H1 (cell line): ENCODE measurements at regions not wholly inside any gene's neighbourhood (a gene's known extent, or its start where the extent isn't known, plus 50 kb on each side); places are given as distances from the start of the nearest gene placed in this dataset.

Source experiments
- CTCF ChIA-PET: fragments of 300-600 bp; sonication (Branson Sonifier 250); formaldehyde crosslinking; loops from one replicate; lab custom pipeline; 2021; ENCODE audit not compliant: partially characterized antibody; lab: Charles Lee
- POLR2A ChIA-PET: fragments of 300-600 bp; sonication (Branson Sonifier 250); formaldehyde crosslinking; loops from one replicate; lab custom pipeline; 2021; ENCODE audit warnings: inconsistent platforms; ENCODE audit not compliant: partially characterized antibody; lab: Charles Lee
- DNase-seq, 2 experiments: peaks; one replicate each; pipeline versions ENCODE4 v3.0.0 to v3.0.0-alpha.2; 2010 to 2022; ENCODE audit warnings: low spot score in 2 of 2, low read depth in 1 of 2, mixed read lengths in 1 of 2
- FAIRE-seq: peaks from 2 replicates; lab custom pipeline; 2011; peaks lifted over from hg19 to GRCh38; lab: Jason Lieb, UNC
- H2AFZ ChIP-seq: 2 replicates; pipeline ENCODE4 v1.8.1; 2012; ENCODE audit warnings: low read length, inconsistent platforms
- H2AK5ac ChIP-seq: 2 replicates; pipeline ENCODE4 v1.6.1; 2013; ENCODE audit warnings: low read depth, low read length
- H2BK120ac ChIP-seq: replicated peaks from 2 replicates; pipeline ENCODE3; 2013; ENCODE audit warnings: low read depth, low read length, inconsistent platforms
- H2BK12ac ChIP-seq: 2 replicates; pipeline ENCODE4 v1.6.1; 2013; ENCODE audit warnings: low read depth, low read length
- H2BK15ac ChIP-seq: 2 replicates; pipeline ENCODE4 v1.6.1; 2013; ENCODE audit warnings: low read length
- H2BK20ac ChIP-seq: 2 replicates; pipeline ENCODE4 v1.6.1; 2013; ENCODE audit warnings: low read length
- H2BK5ac ChIP-seq: 2 replicates; pipeline ENCODE4 v1.6.1; 2013; ENCODE audit warnings: low read depth, low read length
- H3K14ac ChIP-seq: 2 replicates; pipeline ENCODE4 v1.6.1; 2013; ENCODE audit warnings: inconsistent platforms; ENCODE audit not compliant: insufficient read length
- H3K18ac ChIP-seq: 2 replicates; pipeline ENCODE4 v1.6.1; 2013; ENCODE audit warnings: low read length; ENCODE audit errors: extremely low read depth
- H3K23ac ChIP-seq: 2 replicates; pipeline ENCODE4 v1.6.1; 2013; ENCODE audit warnings: inconsistent platforms; ENCODE audit not compliant: insufficient read length
- H3K23me2 ChIP-seq: 2 replicates; pipeline ENCODE4 v1.6.1; 2013; ENCODE audit warnings: low read depth, low read length
- H3K27ac ChIP-seq: 2 replicates; pipeline ENCODE4 v1.6.1; 2011; ENCODE audit warnings: low read depth, low read length, inconsistent platforms
- H3K27me3 ChIP-seq, 4 experiments: replicated peaks in 1 of 4; 1 replicate in 1 of 4; 2 replicates in 3 of 4; pipeline versions ENCODE4 v1.6.1 to v1.8.1; 2011 to 2013; ENCODE audit warnings: low read length in 3 of 4, mild to moderate bottlenecking in 3 of 4, inconsistent platforms in 2 of 4, mixed read lengths in 2 of 4, moderate library complexity in 1 of 4; ENCODE audit not compliant: control insufficient read depth in 3 of 4, insufficient read depth in 3 of 4; ENCODE audit errors: extremely low read depth in 1 of 4
- H3K36me3 ChIP-seq, 4 experiments: 2 replicates each; pipeline versions ENCODE4 v1.6.1 to v1.8.1; 2011 to 2013; ENCODE audit warnings: mild to moderate bottlenecking in 4 of 4, low read length in 3 of 4, moderate library complexity in 2 of 4, control low read depth in 1 of 4, inconsistent platforms in 1 of 4; ENCODE audit not compliant: insufficient read depth in 4 of 4, control insufficient read depth in 2 of 4
- H3K4ac ChIP-seq: replicated peaks from 2 replicates; pipeline ENCODE3; 2013; ENCODE audit warnings: low read length, low read depth, mixed read lengths, inconsistent platforms; ENCODE audit not compliant: insufficient read length
- H3K4me1 ChIP-seq, 4 experiments: replicated peaks in 1 of 4; 1 replicate in 1 of 4; 2 replicates in 3 of 4; pipeline versions ENCODE4 v1.6.1 to v1.8.1; 2011 to 2013; ENCODE audit warnings: low read length in 3 of 4, inconsistent platforms in 2 of 4, mixed read lengths in 1 of 4; ENCODE audit not compliant: insufficient read depth in 4 of 4, control insufficient read depth in 3 of 4
- H3K4me2 ChIP-seq, 2 experiments: 2 replicates each; pipeline versions ENCODE4 v1.6.1 to v1.8.1; 2011 to 2013; ENCODE audit warnings: low read depth in 2 of 2, low read length in 2 of 2, control low read depth in 1 of 2, inconsistent platforms in 1 of 2, mild to moderate bottlenecking in 1 of 2; ENCODE audit not compliant: insufficient read depth in 1 of 2
- H3K4me3 ChIP-seq, 4 experiments: fragments of 200-600, 300-600 bp in 1 of 4; sonication (generic), shearing (Covaris generic), sonication (Bioruptor Twin) in 1 of 4; 2 replicates each; pipeline versions ENCODE4 v1.5.1 to v1.8.1; 2011 to 2016; ENCODE audit warnings: low read length in 4 of 4, low read depth in 3 of 4, control low read depth in 2 of 4, inconsistent platforms in 2 of 4, mild to moderate bottlenecking in 2 of 4, mixed read lengths in 1 of 4, moderate library complexity in 1 of 4; ENCODE audit not compliant: insufficient read depth in 2 of 4; ENCODE audit errors: extremely low read depth in 1 of 4
- H3K56ac ChIP-seq: replicated peaks from 2 replicates; pipeline ENCODE3; 2013; ENCODE audit warnings: low read depth, mild to moderate bottlenecking, mixed read lengths, low read length, inconsistent platforms; ENCODE audit not compliant: insufficient read length
- H3K79me1 ChIP-seq: 2 replicates; pipeline ENCODE4 v1.6.1; 2013; ENCODE audit warnings: low read depth, low read length, control low read depth
- H3K79me2 ChIP-seq, 2 experiments: 2 replicates each; pipeline versions ENCODE4 v1.6.1 to v1.8.1; 2012 to 2013; ENCODE audit warnings: low read length in 2 of 2, mild to moderate bottlenecking in 2 of 2, inconsistent platforms in 1 of 2; ENCODE audit not compliant: insufficient read depth in 2 of 2, control insufficient read depth in 1 of 2
- H3K9ac ChIP-seq, 4 experiments: replicated peaks in 1 of 4; 1 replicate in 1 of 4; 2 replicates in 3 of 4; pipeline versions ENCODE4 v1.6.1 to v1.8.1; 2011 to 2013; ENCODE audit warnings: low read depth in 3 of 4, low read length in 3 of 4, control low read depth in 2 of 4, mild to moderate bottlenecking in 2 of 4, moderate library complexity in 2 of 4, inconsistent platforms in 1 of 4; ENCODE audit errors: extremely low read depth in 1 of 4
- H3K9me3 ChIP-seq, 2 experiments: 2 replicates each; pipeline versions ENCODE4 v1.6.1 to v1.8.1; 2012 to 2013; ENCODE audit warnings: mild to moderate bottlenecking in 2 of 2, moderate library complexity in 2 of 2, control low read depth in 1 of 2, inconsistent platforms in 1 of 2, low read depth in 1 of 2, low read length in 1 of 2, mixed read lengths in 1 of 2; ENCODE audit not compliant: insufficient read depth in 2 of 2
- H4K20me1 ChIP-seq, 2 experiments: replicated peaks in 1 of 2; 2 replicates each; pipeline versions ENCODE3 to v1.8.1; 2011 to 2013; ENCODE audit warnings: inconsistent platforms in 2 of 2, low read length in 2 of 2, mild to moderate bottlenecking in 1 of 2; ENCODE audit not compliant: insufficient read depth in 2 of 2, control insufficient read depth in 1 of 2
- H4K5ac ChIP-seq: 2 replicates; pipeline ENCODE4 v1.6.1; 2013; ENCODE audit warnings: low read length, low read depth, mixed read lengths, inconsistent platforms; ENCODE audit not compliant: insufficient read length
- H4K8ac ChIP-seq: 2 replicates; pipeline ENCODE4 v1.8.0; 2013; ENCODE audit warnings: mild to moderate bottlenecking, moderate library complexity, low read length, inconsistent platforms; ENCODE audit not compliant: insufficient read depth; ENCODE audit errors: extremely low read depth
- H4K91ac ChIP-seq: replicated peaks from 2 replicates; pipeline ENCODE3; 2013; ENCODE audit warnings: low read length, mixed read lengths, inconsistent platforms; ENCODE audit not compliant: insufficient read length
- ASH2L ChIP-seq: fragments of 200-600, 300-600 bp; sonication (generic); IDR thresholded peaks from one replicate; pipeline ENCODE4 v1.7.1; 2017; ENCODE audit warnings: low read length
- ATF3 ChIP-seq: IDR thresholded peaks from 2 replicates; pipeline ENCODE4 v1.6.1; 2011; ENCODE audit warnings: low read depth, mild to moderate bottlenecking, low read length; ENCODE audit not compliant: insufficient read depth
- BACH1 ChIP-seq: IDR thresholded peaks from 2 replicates; pipeline ENCODE4 v1.6.1; 2012; ENCODE audit warnings: low read length, improper control_type of control experiment
- CBX8 ChIP-seq: fragments of 300-800, 300-1000 bp; sonication (generic); IDR thresholded peaks from 2 replicates; pipeline ENCODE4 v1.7.1; 2016; ENCODE audit warnings: low read depth, low read length, borderline replicate concordance
- JUN ChIP-seq: IDR thresholded peaks from 2 replicates; pipeline ENCODE4 v1.6.1; 2011; ENCODE audit warnings: low read depth, mild to moderate bottlenecking, improper control_type of control experiment, low read length
- KDM1A ChIP-seq: fragments of 200-600, 300-600 bp; sonication (generic); IDR thresholded peaks from 2 replicates; pipeline ENCODE4 v1.7.1; 2016; ENCODE audit warnings: mild to moderate bottlenecking, low read length, borderline replicate concordance
- KDM4A ChIP-seq: IDR thresholded peaks from one replicate; pipeline ENCODE4 v1.7.1; 2012; ENCODE audit warnings: low read depth, mild to moderate bottlenecking, moderate library complexity, low read length, inconsistent platforms; ENCODE audit not compliant: severe bottlenecking
- MAFK ChIP-seq: IDR thresholded peaks from 2 replicates; pipeline ENCODE4 v1.6.1; 2012; ENCODE audit warnings: low read depth, mild to moderate bottlenecking, improper control_type of control experiment, low read length
- NANOG ChIP-seq: IDR thresholded peaks from 2 replicates; pipeline ENCODE4 v1.6.1; 2011; ENCODE audit warnings: low read length, low read depth, mild to moderate bottlenecking, inconsistent platforms; ENCODE audit not compliant: insufficient read depth, poor library complexity, severe bottlenecking
- POLR2AphosphoS5 ChIP-seq: IDR thresholded peaks from 2 replicates; pipeline ENCODE4 v1.6.1; 2011; ENCODE audit warnings: low read depth, low read length
- SIX5 ChIP-seq: IDR thresholded peaks from 2 replicates; pipeline ENCODE4 v1.6.1; 2011; ENCODE audit warnings: mild to moderate bottlenecking, low read depth, low read length
- SP4 ChIP-seq: IDR thresholded peaks from 2 replicates; pipeline ENCODE4 v1.6.1; 2012; ENCODE audit warnings: low read length, inconsistent platforms
- TCF12 ChIP-seq: IDR thresholded peaks from 2 replicates; pipeline ENCODE4 v1.6.1; 2011; ENCODE audit warnings: low read depth, mild to moderate bottlenecking, low read length
- TF ChIP-seq, protein P1 (sequence below), 3 experiments: IDR thresholded peaks; 1 replicate in 2 of 3; 2 replicates in 1 of 3; pipeline versions ENCODE4 v1.5.1 to v1.6.1; 2011; ENCODE audit warnings: low read length in 3 of 3, mild to moderate bottlenecking in 3 of 3, inconsistent platforms in 2 of 3, low read depth in 1 of 3, moderate library complexity in 1 of 3; ENCODE audit not compliant: insufficient read depth in 1 of 3; ENCODE audit errors: control extremely low read depth in 1 of 3

DNA sequence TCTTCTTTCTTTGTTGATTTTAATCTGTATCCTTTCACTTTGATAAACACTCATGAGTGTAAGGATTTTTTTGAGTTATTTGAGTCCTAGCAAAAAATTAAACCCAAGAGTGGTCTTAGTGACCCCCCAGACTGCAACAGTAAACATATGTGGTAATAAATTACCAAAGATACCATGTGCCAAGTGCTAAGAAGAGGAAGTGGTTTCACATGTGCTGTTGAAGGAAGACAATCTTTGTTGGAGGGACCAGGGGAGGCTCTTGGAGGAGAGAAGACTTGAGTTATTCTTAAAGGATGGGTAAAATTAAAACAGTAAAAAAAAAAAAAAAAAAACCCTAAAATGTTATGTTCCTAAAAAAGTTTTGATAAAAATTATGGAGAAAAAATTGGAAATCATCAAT is 150.2 kb downstream of the SEC23IP start:
- Histone ChIP-seq H3K23me2 (no peaks in the 10 kb centered on the region), H2BK12ac (no peak overlapping the region), H4K91ac (no peak overlapping the region), H3K4me1 (peaks cover 0 to 3% (median 2%) of the 10 kb centered on the region in 4 experiments; a peak in 2 of 7 replicates), H2BK120ac (no peak overlapping the region), H3K27ac (no peak overlapping the region), H4K20me1 (no peaks in the 10 kb centered on the region), H3K18ac (no peak overlapping the region), H3K9me3 (no peaks in the 10 kb centered on the region), H3K79me1 (no peaks in the 10 kb centered on the region), H4K5ac (no peak overlapping the region), H3K9ac (no peak overlapping the region), H3K56ac (no peak overlapping the region), H3K4me3 (no peak overlapping the region), H2AK5ac (no peak overlapping the region), H3K14ac (no peak overlapping the region), H3K23ac (no peak overlapping the region), H4K8ac (no peak overlapping the region), H3K27me3 (no peaks in the 10 kb centered on the region), H3K4me2 (no peak overlapping the region), H2BK15ac (no peak overlapping the region), H3K4ac (no peak overlapping the region), H2BK5ac (no peak overlapping the region), H3K36me3 (no peaks in the 10 kb centered on the region), H2BK20ac (no peak overlapping the region), H3K79me2 (no peaks in the 10 kb centered on the region), H2AFZ (no peak overlapping the region)
- no peak for DNase-seq
- CTCF ChIA-PET, result interaction anchor here (1.0 kb wide), 1 partner anchor 142 kb away, joined by 3 read pairs; no protein-coding TSS in a partner anchor
- no peak for FAIRE-seq
- POLR2A ChIA-PET, result no interaction called here
- no peak for TF ChIP-seq KDM4A
- TF ChIP-seq POLR2AphosphoS5, result no peak
- TF ChIP-seq ATF3, result no peak
- TF ChIP-seq JUN, result no peak
- TF ChIP-seq, protein P1, sequence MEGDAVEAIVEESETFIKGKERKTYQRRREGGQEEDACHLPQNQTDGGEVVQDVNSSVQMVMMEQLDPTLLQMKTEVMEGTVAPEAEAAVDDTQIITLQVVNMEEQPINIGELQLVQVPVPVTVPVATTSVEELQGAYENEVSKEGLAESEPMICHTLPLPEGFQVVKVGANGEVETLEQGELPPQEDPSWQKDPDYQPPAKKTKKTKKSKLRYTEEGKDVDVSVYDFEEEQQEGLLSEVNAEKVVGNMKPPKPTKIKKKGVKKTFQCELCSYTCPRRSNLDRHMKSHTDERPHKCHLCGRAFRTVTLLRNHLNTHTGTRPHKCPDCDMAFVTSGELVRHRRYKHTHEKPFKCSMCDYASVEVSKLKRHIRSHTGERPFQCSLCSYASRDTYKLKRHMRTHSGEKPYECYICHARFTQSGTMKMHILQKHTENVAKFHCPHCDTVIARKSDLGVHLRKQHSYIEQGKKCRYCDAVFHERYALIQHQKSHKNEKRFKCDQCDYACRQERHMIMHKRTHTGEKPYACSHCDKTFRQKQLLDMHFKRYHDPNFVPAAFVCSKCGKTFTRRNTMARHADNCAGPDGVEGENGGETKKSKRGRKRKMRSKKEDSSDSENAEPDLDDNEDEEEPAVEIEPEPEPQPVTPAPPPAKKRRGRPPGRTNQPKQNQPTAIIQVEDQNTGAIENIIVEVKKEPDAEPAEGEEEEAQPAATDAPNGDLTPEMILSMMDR (IDR thresholded peaks at IDR 0.05; ENCODE audit: control extremely low read depth in 1 of 3, insufficient read depth in 1 of 3, low read depth in 1 of 3, low read length in 3 of 3), result no peak
- no peak for TF ChIP-seq BACH1
- TF ChIP-seq CBX8, result no peak
- TF ChIP-seq NANOG, result no peak
- TF ChIP-seq ASH2L, result no peak
- TF ChIP-seq KDM1A, result no peak
- no peak for TF ChIP-seq SP4
- TF ChIP-seq SIX5, result no peak
- TF ChIP-seq TCF12, result no peak
- TF ChIP-seq MAFK, result no peak
